ENCODE measurements at regions not wholly inside any gene's neighbourhood (a gene's known extent, or its start where the extent isn't known, plus 50 kb on each side); places are given as distances from the start of the nearest gene placed in this dataset.

- 87 to 91% methylated on average over 3 of the region's 3 CpGs for WGBS, 2 donors
- no peak for TF ChIP-seq CTCF (IDR thresholded peaks at IDR 0.05; ENCODE audit: control extremely low read depth, extremely low read depth)
Observed at GRCh38 chr1:214882616-214883015, 199.9 kb upstream of the KCNK2 start.

GRCh38 chr1:214895011-214895600, 187.4 kb upstream of the KCNK2 start:
- Histone ChIP-seq H3K9me3 (ENCODE audit: control insufficient read depth in 4 of 4, insufficient read depth in 3 of 4, low read length in 3 of 4) (no peaks in the 10 kb centered on the region), H3K36me3 (ENCODE audit: control insufficient read depth in 4 of 4, insufficient read depth in 4 of 4, low read length in 4 of 4) (no peaks in the 10 kb centered on the region), H3K4me3 (no peak overlapping the region), H3K27ac (ENCODE audit: low read depth in 1 of 2, low read length in 1 of 2) (no peak overlapping the region), H3K4me1 (ENCODE audit: control insufficient read depth in 5 of 5, insufficient read depth in 5 of 5, low read length in 5 of 5) (no peaks in the 10 kb centered on the region), H3K27me3 (ENCODE audit: control insufficient read depth in 3 of 3, insufficient read depth in 3 of 3, low read length in 2 of 3) (no peaks in the 10 kb centered on the region), H3K9ac (ENCODE audit: insufficient read depth in 1 of 2, low read length in 2 of 2) (no peak overlapping the region)
- DNase-seq (no peak), ATAC-seq (ENCODE audit: insufficient read depth, low FRiP score) (no peak)
- no peak for TF ChIP-seq CTCF (IDR thresholded peaks at IDR 0.05; ENCODE audit: control extremely low read depth, extremely low read depth)
- 74 to 85% methylated on average over 5 of the region's 5 CpGs for WGBS, 2 donors

More at GRCh38 chr1:214882616-214883015, 199.9 kb upstream of the KCNK2 start:
- Histone ChIP-seq H3K9ac (ENCODE audit: insufficient read depth in 1 of 2, low read length in 2 of 2) (no peak overlapping the region), H3K27ac (ENCODE audit: low read depth in 1 of 2, low read length in 1 of 2) (no peak overlapping the region), H3K4me3 (no peak overlapping the region), H3K27me3 (ENCODE audit: control insufficient read depth in 3 of 3, insufficient read depth in 3 of 3, low read length in 2 of 3) (no peaks in the 10 kb centered on the region), H3K36me3 (ENCODE audit: control insufficient read depth in 4 of 4, insufficient read depth in 4 of 4, low read length in 4 of 4) (no peaks in the 10 kb centered on the region), H3K4me1 (ENCODE audit: control insufficient read depth in 5 of 5, insufficient read depth in 5 of 5, low read length in 5 of 5) (no peaks in the 10 kb centered on the region), H3K9me3 (ENCODE audit: control insufficient read depth in 4 of 4, insufficient read depth in 3 of 4, low read length in 3 of 4) (peaks cover 0 to 3% (median 0%) of the 10 kb centered on the region in 4 donors)
- no peak for DNase-seq
- ATAC-seq (ENCODE audit: insufficient read depth, low FRiP score) = no peak

GRCh38 chr1:214896921-214897320, 185.6 kb upstream of the KCNK2 start:
- no peak for TF ChIP-seq CTCF (IDR thresholded peaks at IDR 0.05; ENCODE audit: control extremely low read depth, extremely low read depth)
- ATAC-seq (ENCODE audit: insufficient read depth, low FRiP score) = no peak
- no peak overlapping the region for H3K27ac ChIP-seq (ENCODE audit: low read depth in 1 of 2, low read length in 1 of 2)
- no peaks in the 10 kb centered on the region for H3K27me3 ChIP-seq (ENCODE audit: control insufficient read depth in 3 of 3, insufficient read depth in 3 of 3, low read length in 2 of 3)
- no peaks in the 10 kb centered on the region for H3K36me3 ChIP-seq (ENCODE audit: control insufficient read depth in 4 of 4, insufficient read depth in 4 of 4, low read length in 4 of 4)
- no peaks in the 10 kb centered on the region for H3K4me1 ChIP-seq (ENCODE audit: control insufficient read depth in 5 of 5, insufficient read depth in 5 of 5, low read length in 5 of 5)
- DNase-seq = no peak
- H3K9me3 ChIP-seq (ENCODE audit: control insufficient read depth in 4 of 4, insufficient read depth in 3 of 4, low read length in 3 of 4) = no peaks in the 10 kb centered on the region
- no peak overlapping the region for H3K4me3 ChIP-seq
- 84 to 85% methylated on average over 2 of the region's 2 CpGs for WGBS, 2 donors
- H3K9ac ChIP-seq (ENCODE audit: insufficient read depth in 1 of 2, low read length in 2 of 2) = no peak overlapping the region

GRCh38 chr1:214897581-214897980, 185.0 kb upstream of the KCNK2 start:
- no peaks in the 10 kb centered on the region for H3K4me1 ChIP-seq (ENCODE audit: control insufficient read depth in 5 of 5, insufficient read depth in 5 of 5, low read length in 5 of 5)
- no peak overlapping the region for H3K27ac ChIP-seq (ENCODE audit: low read depth in 1 of 2, low read length in 1 of 2)
- H3K4me3 ChIP-seq = no peak overlapping the region
- TF ChIP-seq CTCF (IDR thresholded peaks at IDR 0.05; ENCODE audit: control extremely low read depth, extremely low read depth) = no peak
- WGBS, 2 donors = 84 to 86% methylated on average over 4 of the region's 4 CpGs
- H3K36me3 ChIP-seq (ENCODE audit: control insufficient read depth in 4 of 4, insufficient read depth in 4 of 4, low read length in 4 of 4) = no peaks in the 10 kb centered on the region
- DNase-seq (no peak), ATAC-seq (ENCODE audit: insufficient read depth, low FRiP score) (no peak)
- no peaks in the 10 kb centered on the region for H3K9me3 ChIP-seq (ENCODE audit: control insufficient read depth in 4 of 4, insufficient read depth in 3 of 4, low read length in 3 of 4)
- no peaks in the 10 kb centered on the region for H3K27me3 ChIP-seq (ENCODE audit: control insufficient read depth in 3 of 3, insufficient read depth in 3 of 3, low read length in 2 of 3)
- H3K9ac ChIP-seq (ENCODE audit: insufficient read depth in 1 of 2, low read length in 2 of 2) = no peak overlapping the region
